ENCODE measurements at regions not wholly inside any gene's neighbourhood (a gene's known extent, or its start where the extent isn't known, plus 50 kb on each side); places are given as distances from the start of the nearest gene placed in this dataset.

GRCh38 chr6:82083646-82084045 is 163.9 kb downstream of the IBTK start:
- H3K27me3 Mint-ChIP-seq = no peaks in the 10 kb centered on the region
- H3K36me3 Mint-ChIP-seq = no peaks in the 10 kb centered on the region
- no peak overlapping the region for H3K27ac Mint-ChIP-seq
- H3K4me3 Mint-ChIP-seq = no peak overlapping the region
- H3K4me1 Mint-ChIP-seq = peaks cover 0 to 3% (median 0%) of the 10 kb centered on the region in 3 donors
- H3K9me3 Mint-ChIP-seq = peaks cover 0 to 2% (median 0%) of the 10 kb centered on the region in 3 donors

- H3K9me3 Mint-ChIP-seq = peaks cover 0 to 2% (median 0%) of the 10 kb centered on the region in 3 donors
- H3K27me3 Mint-ChIP-seq = no peaks in the 10 kb centered on the region
- H3K36me3 Mint-ChIP-seq = no peaks in the 10 kb centered on the region
- no peak overlapping the region for H3K4me3 Mint-ChIP-seq
- no peak overlapping the region for H3K27ac Mint-ChIP-seq
- H3K4me1 Mint-ChIP-seq = peaks cover 0 to 3% (median 0%) of the 10 kb centered on the region in 3 donors
Observed at GRCh38 chr6:82080767-82081166, 166.8 kb downstream of the IBTK start.

GRCh38 chr6:82078286-82078908 is 169.1 kb downstream of the IBTK start:
- peaks cover 0 to 3% (median 0%) of the 10 kb centered on the region in 3 donors for H3K4me1 Mint-ChIP-seq
- H3K27ac Mint-ChIP-seq = no peak overlapping the region
- no peaks in the 10 kb centered on the region for H3K27me3 Mint-ChIP-seq
- no peak overlapping the region for H3K4me3 Mint-ChIP-seq
- peaks cover 0 to 2% (median 0%) of the 10 kb centered on the region in 3 donors for H3K9me3 Mint-ChIP-seq
- no peaks in the 10 kb centered on the region for H3K36me3 Mint-ChIP-seq

- H3K4me3 Mint-ChIP-seq = no peak overlapping the region
- no peaks in the 10 kb centered on the region for H3K36me3 Mint-ChIP-seq
- H3K4me1 Mint-ChIP-seq = peaks cover 0 to 3% (median 0%) of the 10 kb centered on the region in 3 donors
- H3K27ac Mint-ChIP-seq = no peak overlapping the region
- H3K27me3 Mint-ChIP-seq = no peaks in the 10 kb centered on the region
- peaks cover 0 to 2% (median 0%) of the 10 kb centered on the region in 3 donors for H3K9me3 Mint-ChIP-seq
Observed at GRCh38 chr6:82076916-82077315, 170.6 kb downstream of the IBTK start.

GRCh38 chr6:82074556-82074955 is 173.0 kb downstream of the IBTK start:
- Mint-ChIP-seq H3K27ac (no peak overlapping the region), H3K4me1 (no peaks in the 10 kb centered on the region), H3K9me3 (no peaks in the 10 kb centered on the region), H3K4me3 (no peak overlapping the region), H3K27me3 (no peaks in the 10 kb centered on the region), H3K36me3 (no peaks in the 10 kb centered on the region)

GRCh38 chr6:82073484-82073883 is 174.1 kb downstream of the IBTK start:
- H3K9me3 Mint-ChIP-seq = no peaks in the 10 kb centered on the region
- H3K27me3 Mint-ChIP-seq = no peaks in the 10 kb centered on the region
- H3K4me1 Mint-ChIP-seq = no peaks in the 10 kb centered on the region
- no peak overlapping the region for H3K27ac Mint-ChIP-seq
- no peak overlapping the region for H3K4me3 Mint-ChIP-seq
- H3K36me3 Mint-ChIP-seq = no peaks in the 10 kb centered on the region

- H3K4me1 Mint-ChIP-seq = no peaks in the 10 kb centered on the region
- H3K4me3 Mint-ChIP-seq = no peak overlapping the region
- no peaks in the 10 kb centered on the region for H3K27me3 Mint-ChIP-seq
- H3K36me3 Mint-ChIP-seq = no peaks in the 10 kb centered on the region
- H3K27ac Mint-ChIP-seq = no peak overlapping the region
- no peaks in the 10 kb centered on the region for H3K9me3 Mint-ChIP-seq
Observed at GRCh38 chr6:82072751-82073150, 174.8 kb downstream of the IBTK start.

GRCh38 chr6:82072121-82072521 is 175.4 kb downstream of the IBTK start:
- Mint-ChIP-seq H3K36me3 (no peaks in the 10 kb centered on the region), H3K4me1 (no peaks in the 10 kb centered on the region), H3K4me3 (no peak overlapping the region), H3K27ac (no peak overlapping the region), H3K27me3 (no peaks in the 10 kb centered on the region), H3K9me3 (no peaks in the 10 kb centered on the region)

- no peaks in the 10 kb centered on the region for H3K27me3 Mint-ChIP-seq
- H3K4me1 Mint-ChIP-seq = no peaks in the 10 kb centered on the region
- H3K9me3 Mint-ChIP-seq = no peaks in the 10 kb centered on the region
- no peak overlapping the region for H3K27ac Mint-ChIP-seq
- H3K36me3 Mint-ChIP-seq = no peaks in the 10 kb centered on the region
- H3K4me3 Mint-ChIP-seq = no peak overlapping the region
Observed at GRCh38 chr6:82068721-82069120, 178.8 kb downstream of the IBTK start.

GRCh38 chr6:82066991-82067411 is 180.5 kb downstream of the IBTK start:
- no peaks in the 10 kb centered on the region for H3K4me1 Mint-ChIP-seq

GRCh38 chr6:82066196-82066595 is 181.3 kb downstream of the IBTK start:
- Mint-ChIP-seq H3K4me3 (no peak overlapping the region), H3K36me3 (no peaks in the 10 kb centered on the region), H3K27me3 (no peaks in the 10 kb centered on the region), H3K27ac (no peak overlapping the region), H3K4me1 (no peaks in the 10 kb centered on the region), H3K9me3 (peaks cover 0 to 1% (median 0%) of the 10 kb centered on the region in 3 donors)

More at GRCh38 chr6:82066991-82067411, 180.5 kb downstream of the IBTK start:
- peaks cover 0 to 1% (median 0%) of the 10 kb centered on the region in 3 donors for H3K9me3 Mint-ChIP-seq
- H3K4me3 Mint-ChIP-seq = peak overlapping the region in 1 of 4 donors; percentile 53
- H3K27ac Mint-ChIP-seq = peak overlapping the region in 1 of 3 donors; percentile 18
- no peaks in the 10 kb centered on the region for H3K36me3 Mint-ChIP-seq
- no peaks in the 10 kb centered on the region for H3K27me3 Mint-ChIP-seq

- Mint-ChIP-seq H3K36me3 (no peaks in the 10 kb centered on the region), H3K4me3 (no peak overlapping the region), H3K27me3 (no peaks in the 10 kb centered on the region), H3K4me1 (no peaks in the 10 kb centered on the region), H3K9me3 (peaks cover 0 to 1% (median 0%) of the 10 kb centered on the region in 3 donors), H3K27ac (no peak overlapping the region)
Observed at GRCh38 chr6:82063574-82063973, 184.0 kb downstream of the IBTK start.

- H3K27ac Mint-ChIP-seq = no peak overlapping the region
- no peaks in the 10 kb centered on the region for H3K4me1 Mint-ChIP-seq
- H3K4me3 Mint-ChIP-seq = no peak overlapping the region
- H3K27me3 Mint-ChIP-seq = no peaks in the 10 kb centered on the region
- H3K9me3 Mint-ChIP-seq = peaks cover 0 to 1% (median 0%) of the 10 kb centered on the region in 3 donors
- no peaks in the 10 kb centered on the region for H3K36me3 Mint-ChIP-seq
Observed at GRCh38 chr6:82062219-82062618, 185.3 kb downstream of the IBTK start.

- H3K27ac Mint-ChIP-seq = no peak overlapping the region
- H3K36me3 Mint-ChIP-seq = no peaks in the 10 kb centered on the region
- H3K27me3 Mint-ChIP-seq = peaks cover 2% of the 10 kb centered on the region
- no peaks in the 10 kb centered on the region for H3K9me3 Mint-ChIP-seq
- no peak overlapping the region for H3K4me3 Mint-ChIP-seq
- no peaks in the 10 kb centered on the region for H3K4me1 Mint-ChIP-seq
Observed at GRCh38 chr6:82057846-82058554, 189.5 kb downstream of the IBTK start.

GRCh38 chr6:82056567-82056966 is 191.0 kb downstream of the IBTK start:
- H3K27me3 Mint-ChIP-seq = peaks cover 2% of the 10 kb centered on the region
- peak overlapping the region in 1 of 3 donors; percentile 35 for H3K27ac Mint-ChIP-seq
- no peaks in the 10 kb centered on the region for H3K4me1 Mint-ChIP-seq
- H3K9me3 Mint-ChIP-seq = no peaks in the 10 kb centered on the region
- H3K36me3 Mint-ChIP-seq = no peaks in the 10 kb centered on the region
- H3K4me3 Mint-ChIP-seq = no peak overlapping the region

All from IgD-negative memory B cell (primary cell).